Testis (tissue), 2 donors: ENCODE measurements at regions not wholly inside any gene's neighbourhood (a gene's known extent, or its start where the extent isn't known, plus 50 kb on each side); places are given as distances from the start of the nearest gene placed in this dataset.
A peak's percentile ranks its signal among the peaks of the same experiment; 100 is the strongest.

Source experiments
- DNase-seq: peaks from one replicate; pipeline ENCODE4 v3.0.0-alpha.2; 2019
- H3K27ac ChIP-seq, 2 donors: fragments of 200-600 bp; sonication (generic); one replicate each; pipeline ENCODE4 v1.5.1; 2019
- H3K27me3 ChIP-seq: fragments of 200-600 bp; sonication (generic); one replicate; pipeline ENCODE4 v1.5.1; 2019
- H3K36me3 ChIP-seq: fragments of 200-600 bp; sonication (generic); one replicate; pipeline ENCODE4 v1.5.1; 2017; ENCODE audit warnings: low read depth; ENCODE audit errors: missing control alignments
- H3K4me1 ChIP-seq: fragments of 200-600 bp; sonication (generic); one replicate; pipeline ENCODE4 v1.5.1; 2019
- H3K4me3 ChIP-seq, 2 donors: fragments of 200-600 bp; sonication (generic); one replicate each; pipeline ENCODE4 v1.5.1; 2017 to 2019
- H3K9me3 ChIP-seq: fragments of 200-600 bp; sonication (generic); one replicate; pipeline ENCODE4 v1.5.1; 2017
- CTCF ChIP-seq, 3 experiments: fragments of 450-650 bp in 2 of 3; fragments of 200-600 bp in 1 of 3; sonication (generic) in 1 of 3; IDR thresholded peaks; one replicate each; pipeline ENCODE4 v1.5.1; 2016 to 2019; ENCODE audit warnings: antibody characterized with exemption in 3 of 3, mild to moderate bottlenecking in 2 of 3, moderate library complexity in 1 of 3
- POLR2A ChIP-seq: fragments of 450-650 bp; IDR thresholded peaks from one replicate; pipeline ENCODE4 v1.6.1; 2017; ENCODE audit warnings: antibody characterized with exemption, mild to moderate bottlenecking, moderate library complexity
- WGBS, 2 donors: methylation state at CpG; one replicate each; pipeline ENCODE4 v1.1.5; 2018; 5-methylcytosine and 5-hydroxymethylcytosine counted together
- intact Hi-C: fragments of 100-400 bp; cut with DNase I; formaldehyde crosslinking; loops from one replicate; pipeline ENCODE4 v1.15.1; 2023; ENCODE audit warnings: low total_unique reads

- no peak for DNase-seq
- no peak overlapping the region for H3K27ac ChIP-seq
- 94 to 96% methylated on average over 3 of the region's 3 CpGs for whole genome bisulfite sequencing, 2 donors
- no peaks in the 10 kb centered on the region for H3K9me3 ChIP-seq
- H3K36me3 ChIP-seq = no peaks in the 10 kb centered on the region
- intact Hi-C loops = no loop called here
- H3K4me3 ChIP-seq = no peak overlapping the region
- peaks cover 19% of the 10 kb centered on the region for H3K4me1 ChIP-seq
- H3K27me3 ChIP-seq = no peaks in the 10 kb centered on the region
- TF ChIP-seq CTCF (IDR thresholded peaks at IDR 0.05) (no peak), POLR2A (no peak)
Observed at GRCh38 chr2:191565120-191565519, 112.8 kb upstream of the NABP1 start.

GRCh38 chr2:191565647-191566198 is 112.2 kb upstream of the NABP1 start:
- H3K4me1 ChIP-seq = peaks cover 15% of the 10 kb centered on the region
- intact Hi-C loops = no loop called here
- H3K9me3 ChIP-seq = no peaks in the 10 kb centered on the region
- no peaks in the 10 kb centered on the region for H3K27me3 ChIP-seq
- 69 to 85% methylated on average over 4 of the region's 4 CpGs for WGBS, 2 donors
- no peak for TF ChIP-seq CTCF (IDR thresholded peaks at IDR 0.05)
- TF ChIP-seq POLR2A = no peak
- no peaks in the 10 kb centered on the region for H3K36me3 ChIP-seq
- H3K4me3 ChIP-seq = no peak overlapping the region
- H3K27ac ChIP-seq = no peak overlapping the region
- no peak for DNase-seq

GRCh38 chr2:191566344-191566743 is 111.6 kb upstream of the NABP1 start:
- Histone ChIP-seq H3K9me3 (no peaks in the 10 kb centered on the region), H3K27ac (peak overlapping the region; percentile 2 to 40), H3K4me3 (no peak overlapping the region), H3K27me3 (no peaks in the 10 kb centered on the region), H3K4me1 (peaks cover 12% of the 10 kb centered on the region), H3K36me3 (no peaks in the 10 kb centered on the region)
- intact Hi-C loops = no loop called here
- no peak for TF ChIP-seq POLR2A
- TF ChIP-seq CTCF (IDR thresholded peaks at IDR 0.05) = peak; percentile 56 to 59 (median 56)
- WGBS, 2 donors = 48 to 50% methylated on average over 8 of the region's 8 CpGs
- peak; percentile 90 for DNase-seq

- intact Hi-C loops = no loop called here
Observed at GRCh38 chr2:191567206-191567605, 110.7 kb upstream of the NABP1 start.

More at GRCh38 chr2:191567206-191567605, 110.7 kb upstream of the NABP1 start:
- H3K4me3 ChIP-seq = no peak overlapping the region
- H3K27me3 ChIP-seq = no peaks in the 10 kb centered on the region
- peak; percentile 23 for DNase-seq
- WGBS, 2 donors = 55 to 77% methylated on average over 3 of the region's 3 CpGs
- no peak for TF ChIP-seq CTCF (IDR thresholded peaks at IDR 0.05)
- TF ChIP-seq POLR2A = no peak
- H3K4me1 ChIP-seq = peaks cover 5% of the 10 kb centered on the region
- H3K9me3 ChIP-seq = no peaks in the 10 kb centered on the region
- peak overlapping the region; percentile 2 to 40 for H3K27ac ChIP-seq
- no peaks in the 10 kb centered on the region for H3K36me3 ChIP-seq
